ENCODE measurements at regions not wholly inside any gene's neighbourhood (a gene's known extent, or its start where the extent isn't known, plus 50 kb on each side); places are given as distances from the start of the nearest gene placed in this dataset.

DNA sequence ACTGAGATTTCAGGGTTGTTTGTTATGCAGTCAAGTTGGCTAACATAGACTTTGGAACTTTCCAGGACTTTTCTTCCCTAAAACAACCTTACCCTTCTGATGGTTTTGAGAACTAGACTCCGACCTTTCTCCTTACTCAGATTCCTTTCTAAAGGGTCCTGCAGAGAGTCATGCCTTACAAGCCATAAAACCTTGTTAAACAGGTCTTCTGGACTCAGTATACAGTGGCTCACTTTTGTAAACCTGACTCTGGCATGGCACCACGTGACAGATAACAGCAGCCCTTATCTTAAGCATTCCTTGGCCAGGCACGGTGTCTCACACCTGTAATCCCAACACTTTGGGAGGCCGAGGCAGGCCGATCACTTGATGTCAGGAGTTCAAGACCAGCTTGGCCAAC, 253.2 kb upstream of the RAB6C start:
- intact Hi-C loops (cut with DNase I) = no loop called here
- H3K4me3 ChIP-seq = no peak overlapping the region
- H3K36me3 ChIP-seq = no peaks in the 10 kb centered on the region
- WGBS (ENCODE audit: insufficient coverage, low coverage, low lambda C conversion rate, missing lambda C conversion rate) = 29% methylated on average over 5 of the region's 5 CpGs
- no peak for ATAC-seq
- H3K27ac ChIP-seq = no peak overlapping the region
- H3K9me3 ChIP-seq = no peaks in the 10 kb centered on the region
- DNase-seq = no peak
- TF ChIP-seq, protein P1, sequence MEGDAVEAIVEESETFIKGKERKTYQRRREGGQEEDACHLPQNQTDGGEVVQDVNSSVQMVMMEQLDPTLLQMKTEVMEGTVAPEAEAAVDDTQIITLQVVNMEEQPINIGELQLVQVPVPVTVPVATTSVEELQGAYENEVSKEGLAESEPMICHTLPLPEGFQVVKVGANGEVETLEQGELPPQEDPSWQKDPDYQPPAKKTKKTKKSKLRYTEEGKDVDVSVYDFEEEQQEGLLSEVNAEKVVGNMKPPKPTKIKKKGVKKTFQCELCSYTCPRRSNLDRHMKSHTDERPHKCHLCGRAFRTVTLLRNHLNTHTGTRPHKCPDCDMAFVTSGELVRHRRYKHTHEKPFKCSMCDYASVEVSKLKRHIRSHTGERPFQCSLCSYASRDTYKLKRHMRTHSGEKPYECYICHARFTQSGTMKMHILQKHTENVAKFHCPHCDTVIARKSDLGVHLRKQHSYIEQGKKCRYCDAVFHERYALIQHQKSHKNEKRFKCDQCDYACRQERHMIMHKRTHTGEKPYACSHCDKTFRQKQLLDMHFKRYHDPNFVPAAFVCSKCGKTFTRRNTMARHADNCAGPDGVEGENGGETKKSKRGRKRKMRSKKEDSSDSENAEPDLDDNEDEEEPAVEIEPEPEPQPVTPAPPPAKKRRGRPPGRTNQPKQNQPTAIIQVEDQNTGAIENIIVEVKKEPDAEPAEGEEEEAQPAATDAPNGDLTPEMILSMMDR (IDR thresholded peaks at IDR 0.05) = no peak
- no peak for TF ChIP-seq POLR2A (IDR thresholded peaks at IDR 0.05)
- H3K27me3 ChIP-seq = no peaks in the 10 kb centered on the region
- no peaks in the 10 kb centered on the region for H3K4me1 ChIP-seq

DNA sequence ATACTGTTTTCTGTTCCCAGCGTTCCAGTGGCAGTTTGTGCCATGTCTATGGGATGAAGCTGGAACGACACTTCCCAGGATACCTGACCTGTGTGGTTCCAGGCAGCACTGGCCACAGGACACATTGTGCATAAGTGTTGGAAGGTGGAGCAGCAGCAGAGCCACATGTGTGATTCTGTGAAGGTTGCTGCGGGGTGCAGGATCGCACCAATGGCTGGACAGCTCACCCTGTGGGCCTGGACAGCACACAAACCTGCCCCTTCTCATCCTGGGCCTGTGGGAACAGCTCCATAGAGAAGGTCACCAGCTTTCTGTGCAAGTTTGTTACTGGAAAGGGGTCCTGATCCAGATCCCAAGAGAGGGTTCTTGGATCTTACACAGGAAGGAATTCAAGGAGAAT, 252.2 kb upstream of the RAB6C start:
- ATAC-seq (no peak), DNase-seq (no peak)
- Histone ChIP-seq H3K4me3 (no peak overlapping the region), H3K27me3 (no peaks in the 10 kb centered on the region), H3K4me1 (no peaks in the 10 kb centered on the region), H3K36me3 (no peaks in the 10 kb centered on the region), H3K27ac (no peak overlapping the region), H3K9me3 (no peaks in the 10 kb centered on the region)
- TF ChIP-seq, protein P1 (IDR thresholded peaks at IDR 0.05) = no peak
- TF ChIP-seq POLR2A (IDR thresholded peaks at IDR 0.05) = no peak
- WGBS (ENCODE audit: insufficient coverage, low coverage, low lambda C conversion rate, missing lambda C conversion rate) = 65% methylated on average over 4 of the region's 4 CpGs
- intact Hi-C loops (cut with DNase I) = no loop called here

DNA sequence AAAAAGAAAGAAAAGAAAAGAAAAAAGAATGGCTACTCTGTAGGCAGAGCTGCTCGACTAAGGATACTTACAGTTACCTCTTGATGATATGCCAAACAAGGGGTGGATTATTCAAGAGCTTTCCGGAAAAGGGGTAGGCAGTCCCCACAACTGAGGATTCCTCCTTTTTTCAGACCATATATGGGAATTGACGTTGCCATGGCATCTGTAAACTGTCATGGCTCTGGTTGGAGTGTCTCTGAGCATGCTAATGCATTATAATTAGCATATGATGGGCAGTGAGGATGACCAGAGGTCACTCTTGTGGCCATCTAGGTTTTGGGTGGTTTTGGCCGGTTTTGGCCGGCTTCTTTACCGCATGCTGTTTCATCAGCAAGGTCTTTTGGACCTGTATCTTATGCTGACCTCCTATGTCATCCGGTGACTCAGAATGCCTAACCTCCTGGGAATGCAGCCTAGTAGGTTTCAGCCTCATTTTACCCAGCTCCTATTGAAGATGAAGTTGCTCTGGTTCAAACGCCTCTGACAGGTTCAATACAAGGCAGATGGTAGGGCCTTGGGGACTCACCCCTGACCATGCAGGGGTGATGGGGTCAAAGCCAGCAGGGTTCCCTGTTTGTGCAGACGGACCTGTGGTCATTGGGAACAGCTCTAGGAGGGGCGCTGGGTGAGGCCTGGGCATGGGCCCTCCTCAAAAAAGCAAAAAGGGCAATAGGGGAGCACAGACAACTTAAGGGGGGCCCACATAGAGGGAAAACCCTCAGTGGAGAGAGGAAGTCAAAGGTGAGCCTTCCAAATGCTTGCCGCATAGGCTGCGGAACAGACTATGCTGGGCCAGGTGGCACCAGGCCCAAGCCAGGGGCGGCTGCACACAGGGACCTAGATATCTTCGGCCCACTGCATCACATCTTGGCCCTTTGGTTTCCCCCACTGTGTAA, 251.2 kb upstream of the RAB6C start:
- Histone ChIP-seq H3K27me3 (no peaks in the 10 kb centered on the region), H3K9me3 (no peaks in the 10 kb centered on the region), H3K27ac (no peak overlapping the region), H3K4me3 (no peak overlapping the region), H3K36me3 (no peaks in the 10 kb centered on the region), H3K4me1 (no peaks in the 10 kb centered on the region)
- WGBS (ENCODE audit: insufficient coverage, low coverage, low lambda C conversion rate, missing lambda C conversion rate) = 69% methylated on average over 6 of the region's 14 CpGs
- no peak for DNase-seq
- intact Hi-C loops (cut with DNase I) = no loop called here
- TF ChIP-seq, protein P1 (IDR thresholded peaks at IDR 0.05) = no peak
- no peak for ATAC-seq

DNA sequence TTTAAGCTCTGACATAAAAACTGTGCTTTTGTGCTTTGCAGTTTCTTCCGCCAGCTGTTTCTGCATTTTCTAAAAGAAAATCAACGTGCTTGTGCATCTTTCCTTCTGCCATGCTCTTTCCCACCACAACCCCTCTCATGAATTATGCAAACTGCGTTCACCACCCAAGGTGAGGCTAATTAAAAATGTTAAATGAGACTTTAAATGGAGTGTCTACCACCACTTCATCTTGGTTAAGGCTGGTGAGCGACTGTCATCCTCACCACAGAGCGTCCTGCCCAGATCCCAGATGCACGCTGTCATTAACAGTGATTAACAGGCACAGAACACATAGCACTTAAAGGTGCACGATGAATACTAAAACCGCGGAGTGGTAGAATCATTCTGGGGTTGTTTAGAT, 250.5 kb upstream of the RAB6C start:
- ATAC-seq (no peak), DNase-seq (no peak)
- H3K4me1 ChIP-seq = no peaks in the 10 kb centered on the region
- intact Hi-C loops (cut with DNase I) = no loop called here
- H3K4me3 ChIP-seq = no peak overlapping the region
- H3K27me3 ChIP-seq = no peaks in the 10 kb centered on the region
- no peaks in the 10 kb centered on the region for H3K36me3 ChIP-seq
- no peak overlapping the region for H3K27ac ChIP-seq
- no peak for TF ChIP-seq POLR2A (IDR thresholded peaks at IDR 0.05)
- TF ChIP-seq, protein P1 (IDR thresholded peaks at IDR 0.05) = no peak
- WGBS (ENCODE audit: insufficient coverage, low coverage, low lambda C conversion rate, missing lambda C conversion rate) = 59% methylated on average over 9 of the region's 9 CpGs
- no peaks in the 10 kb centered on the region for H3K9me3 ChIP-seq

Measured in right lobe of liver (tissue), 6 donors.